Esophagus muscularis mucosa (tissue), 3 donors: ENCODE measurements at regions not wholly inside any gene's neighbourhood (a gene's known extent, or its start where the extent isn't known, plus 50 kb on each side); places are given as distances from the start of the nearest gene placed in this dataset.

Source experiments
- CTCF ChIP-seq, 3 experiments: fragments of 200-600 bp in 2 of 3; fragments of 450-650 bp in 1 of 3; sonication (generic) in 2 of 3; IDR thresholded peaks; one replicate each; pipeline ENCODE4 v1.5.1; 2017 to 2019; ENCODE audit warnings: antibody characterized with exemption in 3 of 3, mild to moderate bottlenecking in 2 of 3, moderate library complexity in 1 of 3
- POLR2A ChIP-seq: fragments of 450-650 bp; IDR thresholded peaks from one replicate; pipeline ENCODE4 v1.6.1; 2017; ENCODE audit warnings: antibody characterized with exemption, moderate library complexity, mild to moderate bottlenecking, low read depth

DNA sequence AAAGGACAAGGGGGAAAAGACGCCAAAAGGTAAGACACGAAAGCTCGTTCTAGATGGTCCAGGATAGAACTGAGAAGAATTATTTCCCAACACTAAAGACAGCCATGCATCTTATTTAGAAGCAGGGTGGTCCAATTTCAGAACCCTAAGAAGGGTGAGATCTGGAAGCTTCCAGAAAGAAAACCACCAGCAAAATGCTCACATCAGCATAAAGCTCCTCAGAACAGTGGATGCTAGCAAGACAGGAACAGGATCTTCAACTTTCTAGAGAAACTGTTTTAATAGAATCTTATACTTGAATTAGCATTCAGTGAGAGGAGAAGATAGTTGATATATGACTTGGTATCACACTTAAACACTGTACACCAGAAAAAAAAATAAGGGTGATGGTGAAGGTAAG is 101.5 kb downstream of the ZFP64 start:
- TF ChIP-seq CTCF (IDR thresholded peaks at IDR 0.05) (no peak), POLR2A (no peak)
